Activated naive CD4-positive, alpha-beta T cell treated with anti-CD3 and anti-CD28 coated beads for 36 hours (primary cell): ENCODE measurements at regions not wholly inside any gene's neighbourhood (a gene's known extent, or its start where the extent isn't known, plus 50 kb on each side); places are given as distances from the start of the nearest gene placed in this dataset.

ENCODE experiments used
- CTCF ChIA-PET: fragments of 350-600 bp; sonication (Branson Sonifier 250); formaldehyde crosslinking; loops from one replicate; lab custom pipeline; 2021; ENCODE audit warnings: antibody characterized with exemption; lab: Charles Lee
- DNase-seq: peaks from one replicate; pipeline ENCODE4 v3.0.0-alpha.2; 2020
- H3K27ac Mint-ChIP-seq: one replicate; pipeline ENCODE4 v1.8.0; 2021; ENCODE audit warnings: mild to moderate bottlenecking, mixed read lengths
- H3K27me3 Mint-ChIP-seq: one replicate; pipeline ENCODE4 v1.8.0; 2021; ENCODE audit warnings: low read depth, mixed read lengths
- H3K36me3 Mint-ChIP-seq: one replicate; pipeline ENCODE4 v1.8.0; 2021; ENCODE audit warnings: low read depth, mixed read lengths
- H3K4me1 Mint-ChIP-seq: one replicate; pipeline ENCODE4 v1.8.0; 2021; ENCODE audit warnings: low read depth, mixed read lengths
- H3K4me3 Mint-ChIP-seq: one replicate; pipeline ENCODE4 v1.8.0; 2021; ENCODE audit warnings: mild to moderate bottlenecking, moderate library complexity, mixed read lengths
- H3K9me3 Mint-ChIP-seq: one replicate; pipeline ENCODE4 v1.8.0; 2021; ENCODE audit warnings: mixed read lengths
- intact Hi-C: fragments of 100-400 bp; cut with micrococcal nuclease; formaldehyde crosslinking; loops from one replicate; pipeline ENCODE4 v1.15.1; 2023

DNA sequence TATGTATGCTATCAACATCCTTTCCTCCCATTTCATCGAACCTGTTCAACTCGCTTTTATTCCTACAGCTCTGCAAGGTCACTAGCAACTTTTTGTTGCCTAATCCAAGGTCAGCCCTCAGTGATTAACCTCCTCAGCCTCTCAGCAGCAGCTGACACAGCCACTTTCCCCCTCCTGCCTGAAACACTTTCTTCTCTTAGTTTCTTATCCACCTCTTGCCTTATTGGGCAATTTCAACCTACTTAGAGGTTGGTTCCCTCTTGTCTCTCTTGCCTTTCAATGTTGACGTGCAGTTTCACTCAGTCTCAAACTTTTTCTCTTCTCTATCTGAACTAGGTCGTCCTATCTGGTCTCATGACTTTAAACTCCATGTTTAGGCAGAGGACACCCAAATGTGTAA is 156.3 kb downstream of the C1orf94 start:
- intact Hi-C loops: no loop called here

DNA sequence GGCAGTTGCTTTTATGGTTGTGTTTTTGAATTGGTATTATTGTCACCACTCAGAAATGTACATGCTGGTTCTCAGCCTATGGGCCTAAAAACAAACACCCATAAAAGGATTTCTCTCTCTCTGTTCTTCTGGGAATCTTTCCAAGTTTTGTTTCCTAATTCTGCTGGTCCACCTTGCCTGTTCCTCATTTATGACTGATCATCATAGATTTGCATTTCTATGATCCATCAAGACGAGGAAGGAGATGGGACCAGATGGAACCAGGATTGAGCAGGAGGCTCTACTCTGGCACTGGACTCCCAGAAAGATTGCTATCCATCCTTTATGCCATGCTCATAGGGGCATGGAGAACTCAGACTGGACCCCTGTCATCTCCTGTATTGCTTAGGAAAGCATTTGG is 162.2 kb downstream of the C1orf94 start:
- no peaks in the 10 kb centered on the region for H3K4me1 Mint-ChIP-seq
- no peak overlapping the region for H3K27ac Mint-ChIP-seq
- peaks cover 10% of the 10 kb centered on the region for H3K27me3 Mint-ChIP-seq
- H3K9me3 Mint-ChIP-seq: no peaks in the 10 kb centered on the region
- H3K36me3 Mint-ChIP-seq: no peaks in the 10 kb centered on the region
- DNase-seq: no peak
- CTCF ChIA-PET: no interaction called here
- intact Hi-C loops: no loop called here
- H3K4me3 Mint-ChIP-seq: no peak overlapping the region

More for the DNA sequence above, 156.3 kb downstream of the C1orf94 start:
- Mint-ChIP-seq H3K4me3 (no peak overlapping the region), H3K36me3 (no peaks in the 10 kb centered on the region), H3K9me3 (no peaks in the 10 kb centered on the region), H3K27me3 (peaks cover 11% of the 10 kb centered on the region), H3K27ac (no peak overlapping the region), H3K4me1 (no peaks in the 10 kb centered on the region)
- no peak for DNase-seq
- CTCF ChIA-PET: no interaction called here

DNA sequence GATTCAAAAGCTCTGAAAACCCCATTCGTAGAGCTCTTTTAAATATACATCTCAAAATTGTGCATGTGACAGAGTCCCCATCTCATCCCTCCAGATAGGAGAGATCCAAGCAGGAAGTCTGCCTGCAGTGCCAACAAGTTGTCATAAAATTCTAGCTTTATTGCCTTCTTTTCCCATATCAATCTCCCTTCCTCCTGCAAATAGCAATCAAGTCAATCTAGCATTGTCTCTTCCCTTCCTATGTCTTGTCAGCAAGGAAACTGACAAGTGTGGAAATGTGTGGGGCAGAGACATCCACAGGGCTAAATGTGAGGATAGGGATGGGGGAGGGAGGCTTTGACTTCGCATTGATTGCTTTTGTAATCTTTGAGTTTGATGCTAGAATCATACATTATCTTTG is 165.2 kb downstream of the C1orf94 start:
- DNase-seq: no peak
- Mint-ChIP-seq H3K9me3 (no peaks in the 10 kb centered on the region), H3K27me3 (peaks cover 6% of the 10 kb centered on the region), H3K36me3 (no peaks in the 10 kb centered on the region), H3K27ac (no peak overlapping the region), H3K4me3 (no peak overlapping the region), H3K4me1 (no peaks in the 10 kb centered on the region)
- CTCF ChIA-PET: no interaction called here
- intact Hi-C loops: no loop called here

DNA sequence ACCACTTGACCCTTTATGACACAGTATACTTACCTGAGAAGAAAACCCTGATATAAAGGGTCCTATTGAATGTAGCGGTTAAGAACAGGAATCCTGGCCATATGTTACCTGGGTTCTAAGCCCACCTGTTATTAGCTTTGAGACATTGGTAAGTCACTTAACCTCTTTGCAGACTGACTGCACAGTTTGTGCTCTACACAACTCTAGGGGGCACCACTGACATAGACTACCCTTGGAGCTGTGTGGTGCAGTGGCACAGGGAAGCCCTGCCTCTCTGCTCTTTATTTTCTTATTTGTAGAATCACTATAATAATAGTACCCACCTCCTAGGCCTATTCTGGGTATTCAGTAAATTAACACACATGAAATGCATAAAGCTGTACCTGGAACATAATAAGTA is 165.6 kb downstream of the C1orf94 start:
- no peak for DNase-seq
- Mint-ChIP-seq H3K9me3 (no peaks in the 10 kb centered on the region), H3K36me3 (no peaks in the 10 kb centered on the region), H3K4me1 (no peaks in the 10 kb centered on the region), H3K27ac (no peak overlapping the region), H3K27me3 (peaks cover 7% of the 10 kb centered on the region), H3K4me3 (no peak overlapping the region)
- intact Hi-C loops: no loop called here
- CTCF ChIA-PET: no interaction called here

DNA sequence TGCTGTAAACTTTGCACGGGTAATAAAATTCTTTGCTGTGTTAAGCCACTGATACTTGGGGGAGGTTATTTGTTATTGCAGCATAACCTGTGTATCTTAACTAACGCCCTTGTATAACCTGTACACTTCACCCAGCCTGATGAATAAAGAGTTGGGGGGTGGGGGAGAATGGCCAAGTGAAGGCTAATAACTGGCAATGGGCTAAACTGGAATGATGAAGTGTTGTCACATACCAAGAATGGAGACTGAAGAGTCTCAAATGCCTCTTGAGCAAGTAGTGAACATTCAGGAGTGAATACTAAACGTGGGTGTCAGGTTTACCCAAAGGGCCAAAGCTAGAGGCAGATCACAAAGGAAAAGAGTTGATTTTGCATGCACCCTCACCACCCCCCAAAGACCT is 169.4 kb downstream of the C1orf94 start:
- H3K4me1 Mint-ChIP-seq: no peaks in the 10 kb centered on the region
- no peaks in the 10 kb centered on the region for H3K36me3 Mint-ChIP-seq
- intact Hi-C loops: no loop called here
- no peak overlapping the region for H3K4me3 Mint-ChIP-seq
- DNase-seq: no peak
- H3K27me3 Mint-ChIP-seq: peaks cover 3% of the 10 kb centered on the region
- no peaks in the 10 kb centered on the region for H3K9me3 Mint-ChIP-seq
- H3K27ac Mint-ChIP-seq: no peak overlapping the region
- CTCF ChIA-PET: no interaction called here

DNA sequence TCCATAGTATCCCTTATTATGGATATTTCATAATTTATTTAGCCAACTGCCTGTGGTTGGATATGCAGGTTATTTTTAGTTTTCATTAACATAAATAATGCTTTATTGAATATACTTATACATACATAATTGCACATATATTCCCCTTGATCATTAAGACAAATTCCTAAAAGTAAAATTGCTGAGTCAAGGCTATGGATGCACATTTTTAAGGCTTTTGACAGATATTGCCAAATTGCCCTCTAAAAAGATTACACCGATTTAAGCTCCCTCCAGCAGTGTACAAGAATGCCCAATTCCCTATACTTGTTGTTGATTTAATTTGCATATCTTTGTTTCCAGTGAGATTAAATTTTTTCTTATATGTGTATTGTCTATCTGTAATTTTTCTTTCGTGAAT is 176.7 kb downstream of the C1orf94 start:
- H3K27ac Mint-ChIP-seq: no peak overlapping the region
- no peaks in the 10 kb centered on the region for H3K36me3 Mint-ChIP-seq
- H3K9me3 Mint-ChIP-seq: no peaks in the 10 kb centered on the region
- H3K4me3 Mint-ChIP-seq: no peak overlapping the region
- CTCF ChIA-PET: no interaction called here
- peaks cover 28% of the 10 kb centered on the region for H3K27me3 Mint-ChIP-seq
- intact Hi-C loops: no loop called here
- H3K4me1 Mint-ChIP-seq: no peaks in the 10 kb centered on the region
- DNase-seq: no peak

DNA sequence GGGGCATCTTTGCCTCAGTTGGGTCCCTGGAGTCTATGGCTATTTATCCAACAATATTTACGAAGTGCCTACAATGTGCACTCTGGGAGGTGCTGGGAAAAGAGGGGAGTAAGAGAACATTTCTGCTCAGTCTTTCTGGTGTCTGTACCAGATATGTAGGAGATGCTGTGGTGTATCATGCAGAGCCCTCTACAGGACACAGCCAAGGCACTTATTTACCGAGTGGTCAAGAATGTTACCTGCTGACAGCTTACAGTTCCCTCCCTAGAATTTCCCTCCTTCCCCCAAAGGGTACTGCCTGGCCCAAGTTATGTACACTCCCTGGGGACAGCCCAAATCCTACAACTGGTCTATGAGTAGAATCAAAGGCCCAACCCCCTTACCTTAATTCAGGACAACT is 177.7 kb downstream of the C1orf94 start:
- Mint-ChIP-seq H3K27ac (no peak overlapping the region), H3K9me3 (no peaks in the 10 kb centered on the region), H3K27me3 (peaks cover 30% of the 10 kb centered on the region), H3K4me3 (no peak overlapping the region), H3K4me1 (no peaks in the 10 kb centered on the region), H3K36me3 (no peaks in the 10 kb centered on the region)
- DNase-seq: no peak
- CTCF ChIA-PET: no interaction called here
- intact Hi-C loops: no loop called here

DNA sequence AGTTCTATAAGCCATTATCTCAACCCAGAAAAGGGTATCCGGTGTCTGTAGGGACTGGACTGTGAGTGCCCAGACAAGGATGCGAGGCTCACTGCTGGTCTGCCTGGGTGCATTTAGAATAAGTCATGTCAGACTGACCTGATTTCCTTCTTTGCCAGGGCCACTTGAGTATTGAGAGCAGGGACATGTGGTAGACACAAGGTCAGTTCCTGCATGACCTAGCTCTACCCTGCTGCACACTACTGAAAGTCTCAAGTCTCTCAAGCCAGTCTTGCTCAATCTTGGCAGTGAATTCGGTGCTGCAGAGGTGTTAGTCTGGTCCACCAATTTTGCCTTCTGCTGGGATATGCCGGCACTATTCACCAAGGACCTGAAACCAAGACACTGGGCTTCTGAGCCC is 180.1 kb downstream of the C1orf94 start:
- H3K9me3 Mint-ChIP-seq: no peaks in the 10 kb centered on the region
- no peak overlapping the region for H3K27ac Mint-ChIP-seq
- intact Hi-C loops: no loop called here
- H3K4me1 Mint-ChIP-seq: no peaks in the 10 kb centered on the region
- no peak for DNase-seq
- H3K4me3 Mint-ChIP-seq: no peak overlapping the region
- H3K36me3 Mint-ChIP-seq: no peaks in the 10 kb centered on the region
- CTCF ChIA-PET: no interaction called here
- H3K27me3 Mint-ChIP-seq: peaks cover 42% of the 10 kb centered on the region

DNA sequence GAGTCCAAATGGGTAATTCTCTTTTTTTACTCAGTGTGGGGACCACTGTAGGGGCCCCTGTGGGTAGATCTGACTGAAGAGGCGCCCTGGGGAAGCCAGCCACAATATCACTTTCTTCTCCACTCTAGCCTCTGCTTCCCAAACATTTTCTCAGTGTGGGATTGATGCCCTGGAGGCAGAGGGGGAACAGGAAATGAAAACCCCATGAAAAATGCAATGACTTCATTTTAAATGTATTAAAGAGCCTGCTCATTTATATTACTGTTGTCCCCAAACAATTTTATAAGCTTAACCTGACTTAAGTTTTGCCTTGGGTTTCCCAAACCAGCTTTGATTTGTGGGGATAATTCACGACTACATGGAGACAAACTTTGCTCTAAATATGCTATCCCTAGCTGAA is 181.9 kb downstream of the C1orf94 start:
- H3K27me3 Mint-ChIP-seq: peaks cover 51% of the 10 kb centered on the region
- no peak overlapping the region for H3K27ac Mint-ChIP-seq
- H3K4me1 Mint-ChIP-seq: no peaks in the 10 kb centered on the region
- no peaks in the 10 kb centered on the region for H3K36me3 Mint-ChIP-seq
- intact Hi-C loops: no loop called here
- CTCF ChIA-PET: no interaction called here
- H3K9me3 Mint-ChIP-seq: no peaks in the 10 kb centered on the region
- no peak for DNase-seq
- no peak overlapping the region for H3K4me3 Mint-ChIP-seq

DNA sequence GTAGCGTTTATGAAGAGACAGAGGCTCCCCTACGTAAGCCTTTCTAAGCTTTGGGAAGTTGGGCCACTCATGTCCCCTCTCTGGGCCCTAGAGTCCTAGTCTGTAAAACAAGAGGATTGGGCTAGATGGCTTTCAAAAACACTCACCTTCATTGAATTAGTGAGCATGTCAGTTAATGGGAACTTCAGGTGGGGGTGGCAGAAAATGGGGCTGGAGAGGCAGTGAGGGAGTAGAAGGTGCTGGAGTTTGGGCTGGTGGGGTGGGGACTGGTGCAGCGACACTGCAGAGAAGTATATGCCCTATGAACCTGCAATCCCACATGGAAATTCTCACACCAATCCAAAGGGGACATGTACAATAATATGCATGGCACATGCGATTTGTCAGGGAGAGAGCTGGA is 182.7 kb downstream of the C1orf94 start:
- intact Hi-C loops: no loop called here
- no peak for DNase-seq
- no peaks in the 10 kb centered on the region for H3K9me3 Mint-ChIP-seq
- H3K4me3 Mint-ChIP-seq: no peak overlapping the region
- H3K27me3 Mint-ChIP-seq: peaks cover 51% of the 10 kb centered on the region
- no peaks in the 10 kb centered on the region for H3K4me1 Mint-ChIP-seq
- no peak overlapping the region for H3K27ac Mint-ChIP-seq
- CTCF ChIA-PET: no interaction called here
- H3K36me3 Mint-ChIP-seq: no peaks in the 10 kb centered on the region

DNA sequence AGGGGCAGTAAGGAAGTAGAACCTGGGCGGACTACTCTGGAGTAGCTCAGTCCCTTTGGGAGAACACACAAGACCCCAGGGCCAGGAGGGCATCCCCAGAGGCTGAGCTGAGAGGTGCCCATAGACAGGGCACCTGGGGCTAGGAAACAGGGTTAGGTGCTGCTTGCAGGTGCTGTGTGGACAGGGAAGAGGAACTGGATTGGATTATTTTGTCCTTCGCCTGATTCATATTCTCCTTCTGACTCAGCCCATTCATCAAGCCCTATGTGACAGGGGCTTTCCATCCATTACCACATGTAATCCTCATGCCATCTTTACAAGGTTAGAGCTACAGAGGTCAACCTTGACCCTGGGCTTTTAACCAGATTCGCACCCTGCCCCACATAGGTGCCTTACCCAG is 183.9 kb downstream of the C1orf94 start:
- Mint-ChIP-seq H3K27me3 (peaks cover 52% of the 10 kb centered on the region), H3K4me1 (no peaks in the 10 kb centered on the region), H3K27ac (no peak overlapping the region), H3K9me3 (peaks cover 3% of the 10 kb centered on the region), H3K36me3 (no peaks in the 10 kb centered on the region), H3K4me3 (no peak overlapping the region)
- intact Hi-C loops: no loop called here
- DNase-seq: no peak
- CTCF ChIA-PET: no interaction called here

DNA sequence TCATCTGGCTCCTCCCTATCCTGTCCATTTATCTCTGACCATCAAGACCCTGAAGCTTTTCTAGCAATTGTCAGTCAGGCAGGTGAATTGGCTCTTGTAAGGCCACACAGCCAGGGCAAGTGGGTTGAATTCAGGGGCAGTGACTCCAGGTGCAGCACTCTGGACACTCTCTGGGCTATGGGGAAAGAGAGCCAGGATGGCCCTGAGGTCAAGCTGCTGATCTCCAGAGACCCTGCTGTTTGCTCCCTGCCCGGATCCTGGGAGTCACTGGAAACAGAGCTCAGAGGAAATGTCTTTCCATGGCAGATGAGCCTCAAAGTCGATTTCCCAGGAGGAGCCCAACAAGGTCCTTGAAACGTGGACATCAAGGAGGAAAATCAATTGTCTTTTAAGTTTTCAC is 184.4 kb downstream of the C1orf94 start:
- intact Hi-C loops: no loop called here
- no peaks in the 10 kb centered on the region for H3K4me1 Mint-ChIP-seq
- H3K36me3 Mint-ChIP-seq: no peaks in the 10 kb centered on the region
- H3K27me3 Mint-ChIP-seq: peaks cover 49% of the 10 kb centered on the region
- H3K4me3 Mint-ChIP-seq: no peak overlapping the region
- CTCF ChIA-PET: no interaction called here
- DNase-seq: no peak
- H3K9me3 Mint-ChIP-seq: peaks cover 3% of the 10 kb centered on the region
- no peak overlapping the region for H3K27ac Mint-ChIP-seq

DNA sequence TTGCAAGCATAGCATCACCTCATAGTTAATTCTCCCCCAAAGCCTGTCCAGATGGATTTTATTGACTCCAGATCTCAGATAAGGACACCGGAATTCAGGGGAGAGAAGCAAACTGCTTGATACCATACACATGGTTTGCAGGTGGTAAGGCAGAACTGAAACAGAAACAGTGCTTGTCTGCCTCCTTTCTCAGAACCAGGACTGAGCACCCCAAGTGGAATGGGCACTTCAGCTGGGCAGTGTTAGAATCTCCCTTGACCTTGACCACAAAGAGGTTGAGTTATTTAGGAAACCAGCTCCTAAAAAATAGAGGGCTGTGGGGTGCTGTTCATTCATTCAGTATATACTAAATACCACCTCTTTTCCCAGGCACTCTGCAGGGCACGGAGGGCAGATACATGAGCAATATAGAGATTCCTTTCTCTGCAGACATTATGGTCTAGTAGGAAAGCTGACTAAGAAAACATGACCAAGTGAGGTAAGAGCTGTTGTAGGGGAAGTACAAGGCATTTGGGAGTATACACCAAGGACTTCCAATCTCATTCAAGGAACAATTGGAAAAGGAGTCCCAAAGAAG is 185.2 kb downstream of the C1orf94 start:
- no peak overlapping the region for H3K4me3 Mint-ChIP-seq
- CTCF ChIA-PET: no interaction called here
- H3K36me3 Mint-ChIP-seq: no peaks in the 10 kb centered on the region
- no peak overlapping the region for H3K27ac Mint-ChIP-seq
- H3K27me3 Mint-ChIP-seq: peaks cover 51% of the 10 kb centered on the region
- peaks cover 2% of the 10 kb centered on the region for H3K4me1 Mint-ChIP-seq
- peaks cover 3% of the 10 kb centered on the region for H3K9me3 Mint-ChIP-seq
- DNase-seq: no peak
- intact Hi-C loops: no loop called here

DNA sequence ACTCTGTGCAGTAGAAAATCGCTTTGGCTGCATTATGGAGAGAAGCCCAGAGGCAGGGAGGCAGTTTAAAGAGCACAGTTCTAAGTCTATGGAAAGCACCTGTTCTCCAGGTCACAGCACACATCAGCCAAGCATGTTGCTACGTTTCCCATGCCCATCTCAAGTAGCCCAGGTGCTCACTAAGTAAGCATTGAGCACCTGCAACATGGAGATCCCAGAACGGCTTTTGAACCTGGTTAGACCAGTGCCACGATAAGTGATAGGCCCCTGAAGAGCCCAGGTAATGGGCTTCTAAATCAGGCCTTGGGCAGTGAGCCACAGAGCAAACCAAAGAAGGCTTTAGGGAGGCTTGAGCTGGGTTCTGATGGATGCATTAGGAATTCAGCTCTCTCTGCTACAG is 186.2 kb downstream of the C1orf94 start:
- no peak for DNase-seq
- no peak overlapping the region for H3K4me3 Mint-ChIP-seq
- CTCF ChIA-PET: no interaction called here
- H3K4me1 Mint-ChIP-seq: peaks cover 3% of the 10 kb centered on the region
- peaks cover 44% of the 10 kb centered on the region for H3K27me3 Mint-ChIP-seq
- intact Hi-C loops: no loop called here
- no peak overlapping the region for H3K27ac Mint-ChIP-seq
- no peaks in the 10 kb centered on the region for H3K36me3 Mint-ChIP-seq
- H3K9me3 Mint-ChIP-seq: peaks cover 3% of the 10 kb centered on the region
